GM13976 (cell line): ENCODE measurements at regions not wholly inside any gene's neighbourhood (a gene's known extent, or its start where the extent isn't known, plus 50 kb on each side); places are given as distances from the start of the nearest gene placed in this dataset.

ENCODE experiments used
- DNase-seq: peaks from one replicate; pipeline ENCODE4 v3.0.0; 2012; ENCODE audit warnings: low spot score
- in situ Hi-C: fragments of 300-500 bp; cut with MboI; formaldehyde crosslinking; loops from one replicate; pipeline ENCODE4 v1.12.0; 2022; ENCODE audit warnings: low sequenced_read_pairs, mixed read lengths, inconsistent platforms; ENCODE audit not compliant: unreplicated experiment
- TF ChIP-seq, protein P1 (sequence below): IDR thresholded peaks from 2 replicates; pipeline ENCODE4 v1.5.1; 2012; ENCODE audit warnings: borderline replicate concordance, mild to moderate bottlenecking; ENCODE audit not compliant: insufficient read depth; ENCODE audit errors: extremely low read depth, missing control alignments, control extremely low read depth

DNA sequence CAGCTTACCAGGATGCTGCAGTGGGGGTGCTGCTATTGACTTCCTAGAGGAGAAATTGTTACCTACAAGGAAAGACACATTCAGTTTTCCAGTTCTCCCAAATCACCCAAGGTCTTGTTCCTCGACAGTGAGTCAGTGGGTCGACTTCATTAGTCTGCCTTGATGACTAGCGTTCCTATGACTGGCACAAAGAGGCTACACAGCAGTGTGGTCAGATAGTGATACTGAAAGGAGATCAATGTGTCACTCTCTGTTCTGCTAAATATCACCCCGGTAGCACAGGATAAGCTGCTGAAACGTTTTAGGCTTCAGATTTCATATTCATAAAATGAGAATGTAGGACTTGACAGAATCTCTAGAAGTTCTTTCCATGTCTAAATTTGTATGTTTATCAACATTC lies 357.4 kb downstream of the LMX1A start:
- in situ Hi-C loops: no loop called here
- TF ChIP-seq, protein P1, sequence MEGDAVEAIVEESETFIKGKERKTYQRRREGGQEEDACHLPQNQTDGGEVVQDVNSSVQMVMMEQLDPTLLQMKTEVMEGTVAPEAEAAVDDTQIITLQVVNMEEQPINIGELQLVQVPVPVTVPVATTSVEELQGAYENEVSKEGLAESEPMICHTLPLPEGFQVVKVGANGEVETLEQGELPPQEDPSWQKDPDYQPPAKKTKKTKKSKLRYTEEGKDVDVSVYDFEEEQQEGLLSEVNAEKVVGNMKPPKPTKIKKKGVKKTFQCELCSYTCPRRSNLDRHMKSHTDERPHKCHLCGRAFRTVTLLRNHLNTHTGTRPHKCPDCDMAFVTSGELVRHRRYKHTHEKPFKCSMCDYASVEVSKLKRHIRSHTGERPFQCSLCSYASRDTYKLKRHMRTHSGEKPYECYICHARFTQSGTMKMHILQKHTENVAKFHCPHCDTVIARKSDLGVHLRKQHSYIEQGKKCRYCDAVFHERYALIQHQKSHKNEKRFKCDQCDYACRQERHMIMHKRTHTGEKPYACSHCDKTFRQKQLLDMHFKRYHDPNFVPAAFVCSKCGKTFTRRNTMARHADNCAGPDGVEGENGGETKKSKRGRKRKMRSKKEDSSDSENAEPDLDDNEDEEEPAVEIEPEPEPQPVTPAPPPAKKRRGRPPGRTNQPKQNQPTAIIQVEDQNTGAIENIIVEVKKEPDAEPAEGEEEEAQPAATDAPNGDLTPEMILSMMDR: no peak
- DNase-seq: no peak

DNA sequence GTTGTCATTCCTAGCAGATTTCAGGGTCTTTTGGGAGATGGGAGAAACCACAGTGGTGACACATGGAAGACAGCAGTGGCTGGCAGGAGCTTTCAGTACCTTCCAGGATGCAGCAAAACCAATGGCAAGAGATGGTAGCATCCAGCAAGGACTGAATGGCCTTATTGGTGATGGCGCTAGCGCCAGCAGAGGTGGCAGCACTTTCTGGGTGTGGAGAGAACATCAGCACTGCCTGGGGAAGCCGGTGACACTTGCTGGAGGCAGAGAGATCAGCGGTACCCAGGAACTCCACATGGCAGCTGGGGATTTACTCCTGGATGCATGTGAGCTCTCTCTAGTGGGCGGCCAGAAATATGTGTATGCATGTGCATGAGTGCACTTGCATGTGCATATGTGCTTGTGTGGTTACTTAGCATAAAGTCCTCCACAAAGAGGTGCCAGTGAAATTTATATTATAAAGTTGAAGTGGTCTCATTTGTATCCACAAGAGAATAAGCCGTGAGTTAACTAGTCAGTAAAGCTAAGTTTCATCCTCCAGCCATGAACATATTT lies 364.7 kb downstream of the LMX1A start:
- no peak for DNase-seq
- in situ Hi-C loops: no loop called here
- TF ChIP-seq, protein P1: no peak

DNA sequence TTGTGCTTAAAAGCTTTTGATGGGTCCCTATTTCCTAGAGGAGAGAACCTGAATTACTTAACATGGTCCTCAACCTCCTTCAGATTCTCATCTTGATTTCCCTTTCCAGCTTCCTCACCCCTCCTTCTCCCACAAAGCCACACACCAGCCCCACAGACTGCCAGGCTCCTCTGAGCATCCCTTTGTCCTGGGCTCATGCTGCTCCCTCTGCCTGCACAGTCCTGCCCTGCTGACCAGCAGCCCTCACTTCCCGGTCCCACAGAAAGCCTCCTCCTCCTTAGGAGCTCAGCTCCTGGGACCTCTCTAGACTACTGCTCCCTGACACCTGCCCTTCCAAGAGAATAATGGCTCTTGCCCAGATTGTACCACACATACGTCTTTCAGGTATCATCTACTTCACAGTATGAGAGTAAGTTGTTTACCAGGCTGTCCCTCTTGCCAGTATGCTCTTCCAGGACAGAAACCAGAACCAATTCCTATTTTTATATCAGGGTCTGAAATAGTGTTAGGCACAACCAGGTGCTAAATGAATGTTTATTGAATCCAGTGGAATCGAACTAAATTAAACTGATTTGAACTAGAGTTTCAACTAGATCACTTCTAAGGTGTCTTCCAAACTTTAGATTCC lies 373.4 kb downstream of the LMX1A start:
- no peak for DNase-seq
- in situ Hi-C loops: no loop called here
- TF ChIP-seq, protein P1: no peak

DNA sequence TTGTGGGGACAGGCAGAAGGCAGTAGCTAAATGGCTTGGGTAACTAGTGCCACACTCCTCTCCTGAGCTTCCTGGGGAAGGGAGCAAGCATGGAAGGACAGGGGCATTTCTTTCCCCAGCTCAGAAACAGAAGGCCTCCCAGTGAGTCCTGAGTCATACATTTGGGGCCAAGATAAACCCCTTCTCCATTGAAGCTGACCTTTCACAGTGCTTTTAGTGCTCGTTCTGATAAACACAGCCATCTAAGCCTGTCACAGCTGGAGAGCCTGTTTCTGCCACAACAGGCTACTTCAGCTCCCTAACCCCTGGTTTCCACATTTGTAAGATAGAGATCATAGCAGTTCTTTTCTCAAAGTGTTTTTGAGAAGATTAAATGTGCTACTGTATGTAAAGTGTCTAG lies 374.0 kb downstream of the LMX1A start:
- TF ChIP-seq, protein P1: no peak
- no peak for DNase-seq
- in situ Hi-C loops: no loop called here

DNA sequence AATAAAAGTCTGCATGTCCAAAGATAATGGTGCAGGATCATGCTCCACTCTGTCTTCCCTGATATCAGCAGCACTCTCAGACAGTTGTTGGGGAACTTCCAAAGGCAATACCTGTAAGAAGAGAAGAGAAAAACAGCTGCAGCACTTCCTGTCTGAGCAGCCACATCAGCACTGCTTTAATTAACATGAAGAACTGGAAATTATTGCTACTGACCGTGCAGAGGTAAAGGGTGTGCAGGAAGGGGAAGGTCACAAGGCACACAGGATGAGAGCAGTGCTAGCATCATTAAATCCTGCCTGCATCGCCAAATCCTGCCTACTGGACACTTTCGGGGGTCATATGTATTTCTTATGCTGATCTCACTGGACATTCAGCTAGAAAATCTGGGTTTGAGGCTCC lies 379.0 kb downstream of the LMX1A start:
- in situ Hi-C loops: no loop called here
- TF ChIP-seq, protein P1: no peak
- DNase-seq: no peak

DNA sequence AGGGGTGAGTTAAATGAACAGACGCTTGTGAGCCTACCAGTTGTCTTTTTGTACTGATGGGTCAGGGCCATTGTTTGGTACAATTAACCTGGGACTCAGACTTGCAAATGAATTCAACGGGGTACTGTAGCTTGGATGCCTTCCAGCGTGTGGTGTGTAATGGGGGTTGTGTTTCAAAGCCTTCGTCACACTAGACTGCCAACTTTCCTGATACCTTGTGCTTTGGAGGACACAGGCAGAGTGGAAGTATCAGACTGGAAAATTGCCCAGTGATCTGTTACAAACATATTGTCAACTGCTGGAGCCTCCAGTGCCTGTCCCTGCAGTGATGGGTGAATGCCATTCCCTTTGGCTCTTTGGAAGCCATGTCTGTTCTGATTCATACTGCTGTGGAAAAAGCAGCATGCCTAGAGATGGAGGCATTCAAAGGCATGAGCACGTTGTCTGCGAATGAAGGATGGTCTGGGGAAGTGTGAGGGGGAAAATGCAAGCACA lies 384.5 kb downstream of the LMX1A start:
- TF ChIP-seq, protein P1: no peak
- in situ Hi-C loops: no loop called here
- DNase-seq: no peak
